ENCODE measurements at regions not wholly inside any gene's neighbourhood (a gene's known extent, or its start where the extent isn't known, plus 50 kb on each side); places are given as distances from the start of the nearest gene placed in this dataset.

- H3K4me3 ChIP-seq (ENCODE audit: low read length) = no peak overlapping the region
- no peak for DNase-seq (ENCODE audit: low read depth)
- TF ChIP-seq CTCF (conservative IDR thresholded peaks at IDR 0.05; ENCODE audit: low read depth, low read length) = no peak
Measured at GRCh38 chrX:94178145-94178788, 504.3 kb downstream of the FAM133A start.

DNA sequence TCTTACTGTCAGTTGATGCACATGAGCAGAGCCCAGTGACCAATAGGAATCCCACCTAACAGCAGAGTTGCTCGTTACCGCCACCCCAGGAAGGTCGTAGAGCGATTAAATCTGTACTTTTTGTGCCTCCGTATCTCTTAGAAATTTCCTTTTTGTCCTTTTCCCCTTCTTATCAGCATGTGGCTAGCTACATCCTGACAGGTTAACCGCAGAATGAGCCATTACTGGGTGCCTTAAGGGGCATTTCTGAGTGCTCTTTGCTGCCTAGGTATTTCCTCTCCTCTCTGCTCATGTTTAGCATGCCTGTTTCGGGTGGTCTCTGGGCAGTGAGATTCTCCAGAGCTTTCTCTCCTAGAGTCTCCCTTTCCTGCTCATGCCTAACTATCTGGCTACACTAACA, 530.5 kb downstream of the FAM133A start:
- TF ChIP-seq CTCF (conservative IDR thresholded peaks at IDR 0.05; ENCODE audit: low read depth, low read length) = no peak
- DNase-seq (ENCODE audit: low read depth) = no peak
- H3K4me3 ChIP-seq (ENCODE audit: low read length) = no peak overlapping the region

- TF ChIP-seq CTCF (conservative IDR thresholded peaks at IDR 0.05; ENCODE audit: low read depth, low read length) = no peak
Measured at GRCh38 chrX:94216738-94217137, 542.7 kb downstream of the FAM133A start.

GRCh38 chrX:94252211-94252610, 578.2 kb downstream of the FAM133A start:
- no peak for DNase-seq (ENCODE audit: low read depth)
- TF ChIP-seq CTCF (conservative IDR thresholded peaks at IDR 0.05; ENCODE audit: low read depth, low read length) = no peak

More at GRCh38 chrX:94216738-94217137, 542.7 kb downstream of the FAM133A start:
- DNase-seq (ENCODE audit: low read depth) = no peak
- no peak overlapping the region for H3K4me3 ChIP-seq (ENCODE audit: low read length)

GRCh38 chrX:94256396-94256795, 582.4 kb downstream of the FAM133A start:
- no peak overlapping the region for H3K4me3 ChIP-seq (ENCODE audit: low read length)
- no peak for DNase-seq (ENCODE audit: low read depth)
- no peak for TF ChIP-seq CTCF (conservative IDR thresholded peaks at IDR 0.05; ENCODE audit: low read depth, low read length)

More at GRCh38 chrX:94252211-94252610, 578.2 kb downstream of the FAM133A start:
- no peak overlapping the region for H3K4me3 ChIP-seq (ENCODE audit: low read length)

DNA sequence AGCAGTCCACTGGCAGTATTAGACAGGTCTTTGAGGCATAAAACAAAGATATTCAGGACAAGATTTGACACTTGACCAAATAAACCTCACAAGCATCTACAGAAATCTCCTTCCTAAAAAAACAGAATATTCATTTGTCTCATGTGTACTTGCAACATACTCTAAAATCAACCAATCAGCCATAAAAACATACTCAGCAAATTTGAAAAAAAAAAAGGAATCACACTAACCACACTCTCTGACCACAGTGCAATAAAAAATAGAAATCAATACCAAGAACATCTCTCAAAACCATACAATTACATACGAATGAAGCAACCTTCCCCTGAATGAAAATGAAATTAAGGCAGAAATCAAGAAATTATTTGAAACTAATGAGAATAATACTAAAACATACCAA, 591.3 kb downstream of the FAM133A start:
- no peak overlapping the region for H3K4me3 ChIP-seq (ENCODE audit: low read length)
- DNase-seq (ENCODE audit: low read depth) = no peak
- no peak for TF ChIP-seq CTCF (conservative IDR thresholded peaks at IDR 0.05; ENCODE audit: low read depth, low read length)

- DNase-seq (ENCODE audit: low read depth) = no peak
- no peak for TF ChIP-seq CTCF (conservative IDR thresholded peaks at IDR 0.05; ENCODE audit: low read depth, low read length)
- H3K4me3 ChIP-seq (ENCODE audit: low read length) = no peak overlapping the region
Measured at GRCh38 chrX:94288325-94288724, 614.3 kb downstream of the FAM133A start.

Data from retinal pigment epithelial cell (primary cell).